Right lung (tissue), 2 donors: ENCODE measurements at regions not wholly inside any gene's neighbourhood (a gene's known extent, or its start where the extent isn't known, plus 50 kb on each side); places are given as distances from the start of the nearest gene placed in this dataset.

Experiments used
- DNase-seq, 2 donors: peaks; one replicate each; pipeline ENCODE4 v3.0.0-alpha.2; 2013

GRCh38 chr5:34502581-34502980 lies 153.5 kb upstream of the RAI14 start:
- no peak for DNase-seq

- DNase-seq = peak in 1 of 2 donors; percentile 51
Observed at GRCh38 chr5:34503379-34504253, 152.5 kb upstream of the RAI14 start.

GRCh38 chr5:34504967-34505366 lies 151.2 kb upstream of the RAI14 start:
- DNase-seq = no peak

DNA sequence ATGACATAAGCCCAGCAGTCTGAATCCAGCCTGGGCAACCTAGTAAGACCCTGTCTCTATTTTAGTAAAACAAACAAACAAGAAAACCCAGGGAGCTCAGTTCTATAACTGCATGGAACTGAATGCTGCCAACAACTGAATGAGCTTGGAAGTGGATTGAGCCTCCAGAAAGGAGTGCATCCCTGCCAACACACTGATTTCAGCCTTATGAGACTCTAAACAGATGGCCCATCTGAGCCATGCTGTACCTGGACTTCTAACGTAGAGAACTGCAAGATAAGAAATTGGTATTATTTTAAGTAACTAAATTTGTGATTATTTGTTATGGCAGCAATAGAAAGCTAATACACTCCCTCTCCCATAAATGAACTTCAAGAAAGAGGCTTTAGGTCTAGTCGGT lies 150.4 kb upstream of the RAI14 start:
- DNase-seq = no peak

GRCh38 chr5:34507933-34508332 lies 148.2 kb upstream of the RAI14 start:
- DNase-seq = no peak

DNA sequence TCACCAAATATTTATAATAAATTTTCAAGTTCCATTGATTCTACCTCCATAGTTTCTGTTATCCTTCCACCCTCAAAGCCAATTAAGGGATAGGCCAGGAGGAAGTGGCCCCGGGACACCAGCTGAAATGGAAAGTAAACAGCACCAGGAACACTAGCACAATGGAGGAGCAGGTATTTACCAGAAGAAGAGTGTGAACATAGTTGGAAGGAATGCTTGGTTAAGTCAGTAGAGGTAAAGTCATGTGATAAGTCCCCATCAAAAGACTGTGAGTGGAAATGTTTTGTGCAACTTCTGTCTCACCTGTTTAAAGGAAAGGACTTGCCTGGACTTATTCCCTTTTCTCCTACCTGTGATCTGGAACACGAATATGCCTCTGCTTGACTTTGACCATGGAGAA lies 146.7 kb upstream of the RAI14 start:
- DNase-seq = no peak

DNA sequence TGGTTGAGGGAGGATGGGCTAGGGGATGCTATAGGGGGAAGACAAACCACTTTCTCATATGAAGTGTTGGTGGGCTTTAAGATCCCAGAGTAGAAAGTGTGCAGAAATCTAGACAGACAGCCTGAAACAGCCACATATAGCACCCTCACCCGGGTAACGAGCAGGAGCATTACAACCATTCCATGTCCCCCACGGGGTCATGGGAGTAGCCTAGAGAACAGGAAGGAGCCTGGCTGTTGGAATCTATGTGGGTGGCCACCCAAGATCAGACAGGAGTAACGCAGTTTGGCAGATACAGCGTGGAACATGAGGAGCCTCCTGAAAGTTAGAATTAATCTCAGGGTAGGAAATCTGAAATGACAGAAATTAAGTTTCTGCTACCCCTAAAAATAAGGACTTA lies 146.1 kb upstream of the RAI14 start:
- no peak for DNase-seq

- DNase-seq = no peak
Observed at GRCh38 chr5:34511063-34511462, 145.1 kb upstream of the RAI14 start.

GRCh38 chr5:34511481-34511880 lies 144.6 kb upstream of the RAI14 start:
- DNase-seq = no peak

- no peak for DNase-seq
Observed at GRCh38 chr5:34511915-34512314, 144.2 kb upstream of the RAI14 start.

- DNase-seq = no peak
Observed at GRCh38 chr5:34516166-34516565, 140.0 kb upstream of the RAI14 start.

DNA sequence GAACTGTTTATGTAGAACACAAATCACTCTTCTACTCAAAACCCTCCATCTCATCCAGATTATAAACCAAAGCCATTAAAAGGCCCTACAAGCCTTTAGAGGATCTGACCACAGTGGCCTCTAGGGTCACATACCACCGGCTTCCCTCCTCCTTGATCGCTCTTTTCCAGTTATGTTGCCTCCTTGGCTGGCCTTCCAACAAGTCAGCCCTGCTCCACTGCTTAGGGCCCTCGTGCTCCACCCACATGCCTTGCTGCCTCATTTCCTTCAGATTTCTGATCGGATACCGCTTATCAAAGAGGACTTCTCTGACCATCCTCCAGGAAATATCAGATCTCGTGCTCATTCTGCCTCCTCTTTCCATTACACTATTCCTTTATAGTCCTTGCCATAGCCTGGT lies 139.4 kb upstream of the RAI14 start:
- DNase-seq = no peak

GRCh38 chr5:34517249-34517648 lies 138.9 kb upstream of the RAI14 start:
- no peak for DNase-seq

DNA sequence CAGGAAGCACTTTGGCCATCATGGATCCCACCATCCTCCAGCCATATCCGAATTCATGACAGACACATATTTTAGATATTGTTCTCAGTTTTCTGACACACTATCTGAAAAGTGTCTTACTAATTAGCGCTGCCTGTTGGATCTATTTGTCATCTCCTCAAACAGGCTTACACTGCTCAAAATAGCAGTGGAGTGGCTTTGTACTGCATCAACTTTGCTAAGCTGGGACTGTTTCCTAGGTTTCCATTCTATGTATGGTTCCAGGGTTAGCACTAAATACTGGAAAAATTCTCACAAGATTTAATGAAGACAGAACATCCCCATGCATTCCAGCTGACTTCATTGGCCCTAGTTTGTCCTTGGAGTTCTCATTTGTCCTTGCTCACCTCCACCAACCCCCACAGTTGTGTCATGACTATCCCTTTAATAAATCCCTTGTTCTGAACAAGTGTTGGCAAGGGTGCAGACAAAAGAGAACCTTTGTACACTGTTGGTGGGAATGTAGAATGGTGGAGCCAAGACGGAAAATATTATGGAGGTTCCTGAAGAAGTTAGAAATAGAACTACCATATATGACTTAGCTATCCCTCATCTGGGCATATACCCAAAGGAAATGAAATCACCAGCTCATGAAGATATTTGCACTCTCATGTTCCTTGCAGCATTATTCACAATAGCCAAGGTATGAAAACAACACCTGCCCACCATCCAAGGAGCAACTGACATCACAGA lies 136.5 kb upstream of the RAI14 start:
- DNase-seq = no peak

DNA sequence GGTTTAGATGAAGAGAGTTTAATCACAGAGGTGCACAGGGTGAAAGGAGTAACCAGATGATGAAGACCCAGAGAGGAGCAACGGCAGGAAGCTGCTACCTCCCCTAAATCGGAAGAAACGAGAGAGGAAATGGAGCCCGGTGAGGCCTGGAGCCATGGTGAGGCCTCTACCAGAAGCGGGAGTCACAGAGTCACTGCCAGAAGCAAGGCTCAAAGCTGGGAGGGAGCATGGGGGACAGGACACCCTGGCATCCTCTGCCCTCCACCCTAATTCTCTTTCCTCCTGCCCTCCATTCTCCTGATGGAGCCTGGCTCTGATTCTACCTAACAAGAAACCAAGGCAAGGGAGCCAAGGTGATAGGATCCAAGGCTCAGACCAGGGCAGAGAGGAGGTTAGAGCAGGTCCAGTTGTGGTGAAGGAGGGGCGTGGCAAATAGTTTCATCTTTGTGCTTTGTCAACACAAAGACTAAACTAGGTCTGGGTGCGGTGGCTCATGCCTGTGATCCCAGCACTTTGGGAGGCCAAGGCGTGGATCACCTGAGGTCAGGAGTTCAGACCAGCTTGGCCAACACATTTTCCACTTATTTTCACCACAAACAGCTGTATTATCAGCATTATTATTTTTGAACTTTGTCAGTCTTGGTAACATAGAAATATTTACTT lies 134.4 kb upstream of the RAI14 start:
- DNase-seq = no peak

DNA sequence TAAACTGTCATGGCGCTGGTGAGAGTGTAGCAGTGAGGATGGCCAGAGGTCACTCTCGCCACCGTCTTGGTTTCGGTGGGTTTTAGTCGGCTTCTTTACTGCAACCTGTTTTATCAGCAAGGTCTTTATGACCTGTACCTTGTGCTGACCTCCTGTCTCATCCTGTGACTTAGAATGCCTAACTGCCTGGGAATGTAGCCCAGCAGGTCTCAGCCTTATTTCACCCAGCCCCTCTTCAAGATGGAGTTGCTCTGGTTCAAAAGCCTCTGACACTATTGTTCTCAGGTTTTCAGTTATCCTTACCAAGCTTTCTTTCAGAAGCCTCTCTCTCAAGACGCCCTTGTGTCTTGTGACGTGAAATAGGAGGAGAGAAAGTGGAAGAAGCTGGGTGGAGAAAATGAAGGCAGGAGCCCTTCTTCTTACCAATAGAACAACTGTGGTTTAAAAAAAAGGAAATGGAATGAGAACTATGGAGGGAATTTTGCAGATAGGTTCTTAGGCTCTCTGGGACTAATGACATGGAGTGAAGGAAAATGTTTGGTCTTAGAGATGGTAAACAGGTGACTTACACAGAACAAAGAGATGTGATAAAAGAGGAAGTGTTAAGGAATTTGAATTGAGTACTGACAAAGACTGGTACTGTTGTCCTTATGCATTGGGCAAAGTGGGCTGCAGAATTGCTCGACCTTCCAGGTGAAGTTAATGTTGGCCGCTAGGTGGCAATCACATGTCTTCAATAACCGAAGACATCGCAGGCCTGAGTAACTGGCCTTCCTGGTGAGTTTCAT lies 133.3 kb upstream of the RAI14 start:
- peak; percentile 59 to 74 for DNase-seq

GRCh38 chr5:34523387-34523726 lies 132.8 kb upstream of the RAI14 start:
- DNase-seq = no peak

GRCh38 chr5:34524123-34524522 lies 132.0 kb upstream of the RAI14 start:
- DNase-seq = no peak

GRCh38 chr5:34525761-34526160 lies 130.4 kb upstream of the RAI14 start:
- DNase-seq = no peak

DNA sequence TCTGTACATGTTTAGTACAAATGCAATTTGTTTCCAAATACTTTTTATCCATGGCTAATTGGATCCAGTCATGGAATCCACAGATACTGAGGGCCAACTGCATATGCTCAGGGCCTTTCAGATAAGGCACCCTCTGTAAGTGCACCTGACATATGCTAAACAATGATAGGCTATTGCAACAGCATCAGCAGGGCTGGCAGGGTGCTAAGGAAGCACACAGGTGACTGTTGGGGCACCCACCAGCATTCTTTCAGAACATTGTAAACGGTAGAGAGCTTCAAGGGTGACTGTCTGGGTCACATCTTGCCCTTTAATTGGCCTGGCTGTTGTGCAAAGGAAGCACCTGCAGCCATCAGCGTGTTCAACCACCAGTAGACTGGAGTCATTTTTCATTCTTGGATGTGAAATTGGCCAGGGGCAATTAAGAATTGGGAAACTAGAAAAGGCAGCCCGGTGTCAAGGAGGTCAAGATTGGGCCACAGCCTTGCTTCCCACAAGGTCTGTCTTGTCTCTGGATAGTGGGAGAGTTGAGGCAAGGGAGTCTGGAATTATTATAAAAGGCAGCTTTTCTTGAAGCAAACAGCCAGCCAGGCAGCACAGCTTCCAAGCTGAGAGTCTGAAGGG lies 129.3 kb upstream of the RAI14 start:
- DNase-seq = no peak

DNA sequence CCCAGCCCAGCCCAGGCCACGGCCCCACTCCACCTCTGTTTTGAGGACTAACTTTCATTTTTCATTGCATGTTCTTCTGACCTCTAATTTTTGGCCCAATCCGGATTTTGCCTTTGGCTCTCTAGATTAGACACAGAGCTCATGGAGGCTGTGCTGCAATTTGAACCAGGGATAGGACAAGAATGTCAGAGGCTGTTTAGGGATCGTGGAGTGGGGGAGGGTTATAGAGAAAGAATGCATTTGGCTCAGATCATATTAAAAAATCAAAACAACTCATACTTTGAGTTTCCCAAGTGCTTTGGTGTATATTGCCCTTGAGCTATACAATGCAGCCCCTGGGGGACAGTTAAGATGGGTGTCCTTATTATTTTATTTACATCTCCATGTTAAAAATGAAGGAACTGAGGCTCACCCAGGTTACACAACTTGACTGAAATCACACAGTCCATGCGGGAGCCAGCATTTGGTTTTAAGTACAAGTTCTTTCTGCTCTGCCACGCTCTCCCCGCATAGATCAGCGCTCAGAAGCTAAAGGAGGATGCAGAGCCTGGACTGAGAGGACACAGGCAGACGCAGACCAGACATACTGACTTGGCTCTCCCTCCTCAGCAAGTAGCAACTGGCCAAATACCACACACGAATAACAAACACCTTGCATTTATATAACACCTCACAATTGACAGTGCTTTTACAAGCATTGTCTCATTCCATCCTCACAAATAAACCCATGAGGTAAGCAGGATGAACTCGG lies 126.4 kb upstream of the RAI14 start:
- no peak for DNase-seq
